Stimulated activated naive CD4-positive, alpha-beta T cell treated with Interleukin-2 at 50 U/mL for 16 hours (primary cell): ENCODE measurements at regions not wholly inside any gene's neighbourhood (a gene's known extent, or its start where the extent isn't known, plus 50 kb on each side); places are given as distances from the start of the nearest gene placed in this dataset.
"Not testable (repeated sequence)": the region's sequence is repeated elsewhere in the genome, so short reads cannot be mapped to it uniquely, and the experiment has no call there.

Source experiments
- DNase-seq: peaks from one replicate; lab custom pipeline; 2025; lab: John Stamatoyannopoulos, UW

DNA sequence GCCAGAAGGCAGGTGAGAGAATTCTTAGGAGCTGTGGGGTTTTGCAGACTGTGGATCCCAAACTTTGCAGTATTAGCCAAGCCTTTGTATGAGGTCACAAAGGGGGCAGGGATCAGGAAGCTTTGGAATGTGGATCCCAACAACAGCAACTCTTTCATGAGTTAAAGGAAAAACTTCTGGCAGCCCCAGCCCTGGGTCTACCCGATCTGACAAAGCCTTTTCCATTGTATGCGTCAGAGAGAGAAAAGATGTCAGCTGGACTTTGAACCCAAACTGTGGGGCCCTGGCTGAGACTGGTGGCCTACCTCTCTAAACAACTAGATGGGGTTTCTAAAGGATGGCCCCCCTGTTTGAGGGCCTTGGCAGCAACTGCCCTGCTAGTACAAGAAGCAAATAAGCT is 101.8 kb upstream of the OSBPL11 start:
- not testable (repeated sequence) for DNase-seq

DNA sequence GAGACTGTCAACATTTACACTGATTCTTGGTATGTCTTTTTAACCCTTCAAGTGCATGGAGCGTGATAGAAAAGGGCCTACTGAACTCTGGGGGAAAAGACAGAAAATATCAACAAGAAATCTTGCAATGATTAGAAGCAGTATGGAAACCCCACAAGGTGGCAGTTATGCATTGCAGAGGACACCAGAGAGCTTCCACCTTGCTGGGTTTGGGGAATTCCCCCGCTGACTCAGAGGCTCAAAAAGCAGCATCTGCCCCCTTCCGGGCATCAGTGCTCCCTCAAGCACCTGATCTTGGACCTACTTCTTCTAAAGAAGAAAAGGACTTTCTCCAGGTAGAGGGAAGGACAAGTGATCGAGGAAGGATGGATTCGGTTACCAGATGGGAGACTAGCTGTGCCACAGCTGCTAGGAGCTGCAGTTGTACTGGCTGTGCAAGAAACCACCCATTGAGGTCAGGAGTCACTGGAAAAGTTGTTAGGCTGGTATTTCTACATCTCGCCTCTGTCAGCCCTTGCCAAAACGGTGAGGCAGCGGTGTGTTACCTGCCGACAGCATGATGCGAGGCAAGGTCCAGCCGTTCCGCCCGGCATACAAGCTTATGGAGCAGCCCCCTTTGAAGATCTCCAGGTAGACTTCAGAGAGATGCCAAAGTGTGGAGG is 102.8 kb upstream of the OSBPL11 start:
- peak; percentile 59 for DNase-seq

DNA sequence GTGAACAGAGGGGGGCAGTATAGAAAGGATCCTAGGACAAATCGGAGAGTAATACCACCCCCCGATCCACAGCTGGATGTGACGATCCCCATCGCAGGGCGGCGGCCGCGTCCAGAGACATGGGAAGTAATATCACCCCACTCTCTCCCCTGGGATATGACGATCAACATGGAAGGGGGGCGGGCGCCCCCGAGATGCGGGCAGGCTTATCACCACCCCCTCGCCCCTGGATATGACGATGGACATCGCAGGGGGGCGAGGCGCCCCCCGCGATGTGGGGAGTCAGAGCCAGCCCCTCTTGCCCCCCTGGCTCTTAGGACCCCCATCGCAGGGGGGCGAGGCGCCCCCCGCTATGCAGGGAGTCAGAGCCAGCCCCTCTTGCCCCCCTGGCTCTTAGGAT is 120.4 kb upstream of the OSBPL11 start:
- no peak for DNase-seq

DNA sequence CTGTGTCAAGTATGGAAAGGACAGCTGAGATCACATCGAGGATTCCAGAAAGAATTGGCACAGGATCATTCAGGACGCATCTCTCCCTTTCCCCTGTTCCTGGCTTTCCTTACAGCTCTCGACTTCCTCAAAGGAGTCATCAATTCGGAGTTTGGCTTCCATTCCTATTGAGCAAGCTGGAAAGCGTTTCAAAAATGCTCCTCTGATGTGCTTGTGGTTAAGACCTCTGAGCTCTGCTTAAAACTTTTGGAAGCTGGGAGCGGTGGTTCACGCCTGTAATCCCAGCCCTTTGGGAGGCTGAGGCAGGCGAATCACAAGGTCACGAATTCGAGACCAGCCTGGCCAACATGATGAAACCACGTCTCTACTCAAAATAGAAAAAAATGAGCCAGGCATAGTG is 136.9 kb upstream of the OSBPL11 start:
- not testable (repeated sequence) for DNase-seq

DNA sequence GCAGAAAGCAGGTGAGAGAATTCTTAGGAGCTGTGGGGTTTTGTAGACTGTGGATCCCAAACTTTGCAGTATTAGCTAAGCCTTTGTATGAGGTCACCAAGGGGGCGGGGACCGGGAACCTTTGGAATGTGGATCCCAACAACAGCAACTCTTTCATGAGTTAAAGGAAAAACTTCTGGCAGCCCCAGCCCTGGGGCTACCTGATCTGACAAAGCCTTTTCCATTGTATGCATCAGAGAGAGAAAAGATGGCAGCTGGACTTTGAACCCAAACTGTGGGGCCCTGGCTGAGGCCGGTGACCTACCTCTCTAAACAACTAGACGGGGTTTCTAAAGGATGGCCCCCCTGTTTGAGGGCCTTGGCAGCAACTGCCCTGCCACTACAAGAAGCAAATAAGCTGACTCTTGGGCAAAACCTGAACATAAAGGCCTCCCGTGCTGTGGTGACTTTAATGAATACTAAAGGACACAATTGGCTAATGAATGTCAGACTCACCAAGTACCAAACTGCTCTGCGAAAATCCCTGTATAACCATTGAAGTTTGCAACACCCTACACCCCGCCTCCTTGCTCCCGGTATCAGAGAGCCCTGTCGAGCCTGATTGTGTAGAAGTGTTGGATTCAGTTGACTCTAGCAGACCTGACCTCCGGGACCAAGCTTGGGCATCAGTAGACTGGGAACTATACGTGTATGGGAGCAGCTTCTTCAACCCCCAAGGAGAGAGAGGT is 146.9 kb upstream of the OSBPL11 start:
- DNase-seq = not testable (repeated sequence)

DNA sequence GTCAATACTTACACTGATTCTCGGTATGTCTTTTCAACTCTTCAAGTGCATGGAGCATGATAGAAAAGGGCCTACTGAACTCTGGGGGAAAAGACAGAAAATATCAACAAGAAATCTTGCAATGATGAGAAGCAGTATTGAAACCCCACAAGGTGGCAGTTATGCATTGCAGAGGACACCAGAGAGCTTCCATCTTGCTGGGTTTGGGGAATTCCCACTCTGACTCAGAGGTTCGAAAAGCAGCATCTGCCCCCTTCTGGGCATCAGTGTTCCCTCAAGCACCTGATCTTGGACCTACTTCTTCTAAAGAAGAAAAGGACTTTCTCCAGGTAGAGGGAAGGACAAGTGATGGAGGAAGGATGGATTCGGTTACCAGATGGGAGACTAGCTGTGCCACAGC is 147.5 kb upstream of the OSBPL11 start:
- DNase-seq = peak; percentile 25

DNA sequence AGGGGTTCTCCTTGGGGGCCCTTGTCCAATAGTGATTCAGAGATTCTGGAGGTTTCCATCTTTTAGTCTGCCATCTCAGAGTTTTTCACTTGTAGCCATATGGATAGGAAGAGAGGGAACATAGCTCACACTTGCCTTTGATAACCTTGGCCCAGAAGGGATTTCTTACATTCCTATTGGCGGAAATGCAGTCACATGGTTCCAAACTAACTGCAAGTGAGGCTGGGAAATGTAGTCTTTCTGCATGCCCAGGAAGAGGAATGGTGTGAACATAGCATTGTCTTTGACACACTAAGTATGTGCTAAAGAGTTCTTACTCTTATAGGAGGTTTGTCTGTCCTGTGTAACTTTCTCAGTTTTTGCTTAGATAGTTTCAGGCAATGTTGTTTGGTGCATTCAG is 161.8 kb upstream of the OSBPL11 start:
- DNase-seq = not testable (repeated sequence)

DNA sequence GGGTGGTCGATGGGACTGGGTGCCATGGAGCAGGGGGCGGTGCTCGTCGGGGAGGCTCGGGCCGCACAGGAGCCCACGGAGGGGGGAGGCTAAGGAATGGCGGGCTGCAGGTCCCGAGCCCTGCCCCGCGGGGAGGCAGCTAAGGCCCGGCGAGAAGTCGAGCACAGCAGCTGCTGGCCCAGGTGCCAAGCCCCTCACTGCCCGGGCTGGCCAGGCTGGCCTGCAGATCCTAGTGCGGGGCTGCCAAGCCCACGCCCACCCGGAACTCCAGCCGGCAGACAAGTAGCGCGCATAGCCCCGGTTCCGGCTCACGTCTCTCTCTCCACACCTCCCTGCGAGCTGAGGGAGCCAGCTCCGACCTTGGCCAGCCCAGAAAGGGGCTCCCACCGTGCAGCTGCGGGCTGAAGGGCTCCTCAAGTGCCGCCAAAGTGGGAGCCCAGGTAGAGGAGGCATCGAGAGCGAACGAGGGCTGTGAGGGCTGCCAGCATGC is 163.4 kb upstream of the OSBPL11 start:
- not testable (repeated sequence) for DNase-seq

DNA sequence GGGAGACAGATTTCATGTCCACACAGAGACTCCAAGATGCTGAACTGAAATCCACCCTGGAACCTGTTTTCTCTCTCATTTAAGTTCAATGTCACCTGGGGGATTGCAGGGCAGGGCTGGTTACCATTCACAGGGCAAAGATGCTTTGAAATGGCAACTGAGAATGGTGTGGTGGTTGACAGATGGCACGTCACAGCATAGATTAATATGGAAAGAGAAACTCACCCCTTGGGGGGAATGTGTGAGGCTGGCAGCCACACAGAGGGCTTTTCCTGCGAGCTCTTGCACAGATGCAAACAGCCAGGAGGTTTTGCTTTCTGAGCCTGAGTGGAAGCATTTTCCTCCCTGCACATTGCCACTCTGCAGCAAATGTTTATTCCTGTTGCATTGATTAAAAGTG is 167.3 kb upstream of the OSBPL11 start:
- not testable (repeated sequence) for DNase-seq

DNA sequence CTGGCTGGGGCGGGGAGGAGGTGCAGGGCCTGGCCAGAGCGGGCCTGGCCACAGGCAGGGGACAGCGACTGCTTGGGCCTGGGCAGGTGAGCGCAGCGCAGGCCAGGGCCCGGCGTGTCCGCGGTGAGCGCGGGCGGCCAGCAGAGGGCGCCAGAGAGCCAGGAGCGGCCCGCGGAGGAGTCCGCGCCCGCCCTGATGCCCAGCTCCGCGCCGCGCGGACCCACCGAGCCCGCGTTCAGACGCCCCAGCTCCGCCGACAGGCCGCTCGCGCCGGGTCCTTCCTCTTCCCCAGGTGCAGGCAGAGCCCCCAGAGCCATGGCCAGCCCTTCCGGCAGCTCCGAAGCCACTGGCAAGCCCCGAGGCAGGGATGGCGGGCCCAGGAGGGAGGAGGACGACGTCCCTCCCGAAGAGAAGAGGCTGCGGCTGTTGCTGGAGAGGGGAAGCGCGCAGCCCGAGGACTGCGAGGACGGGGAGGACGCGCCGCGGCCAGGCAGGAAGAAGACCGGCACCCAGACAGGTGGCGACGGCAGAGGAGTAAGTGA is 171.1 kb upstream of the OSBPL11 start:
- peak; percentile 25 for DNase-seq

DNA sequence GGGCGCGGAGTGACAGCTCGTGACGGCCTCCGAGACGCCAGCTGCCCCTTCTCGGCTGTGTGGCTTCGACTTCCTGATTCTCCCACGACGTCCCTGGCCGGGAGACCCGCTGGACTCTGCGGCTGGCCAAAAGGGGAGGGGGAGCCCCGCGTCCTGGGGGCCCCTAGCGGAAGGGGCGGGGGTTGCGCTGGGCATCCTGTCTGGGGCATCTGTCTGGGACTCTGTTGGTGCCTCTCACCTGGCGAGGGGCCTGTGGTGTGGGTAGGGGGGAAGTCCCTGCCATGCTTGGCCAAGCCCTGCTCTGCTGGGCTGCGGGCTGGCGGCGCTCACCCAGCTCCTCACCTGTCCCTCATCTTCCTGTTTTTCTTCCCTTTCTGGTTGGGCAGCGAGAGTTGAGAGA is 171.6 kb upstream of the OSBPL11 start:
- DNase-seq = peak; percentile 17

DNA sequence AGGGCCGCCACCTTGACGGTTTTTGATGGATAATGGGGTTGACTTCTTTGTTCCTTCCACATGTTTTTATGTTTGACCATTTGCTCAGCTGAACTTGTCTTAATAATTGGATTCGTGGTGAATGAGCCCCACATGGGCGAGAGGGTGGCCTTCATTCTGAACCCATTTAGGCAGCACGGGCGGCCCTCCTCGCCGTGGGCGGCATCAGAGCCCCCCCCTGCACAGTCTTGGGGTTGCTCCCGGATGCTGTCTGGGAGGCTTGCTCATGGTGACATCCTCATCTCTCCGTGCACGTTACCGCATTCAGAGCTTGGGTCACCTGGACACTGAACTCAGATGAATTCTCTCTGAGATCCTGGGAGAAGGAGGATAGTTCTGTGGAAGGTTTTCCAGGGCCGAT is 172.3 kb upstream of the OSBPL11 start:
- DNase-seq = no peak

DNA sequence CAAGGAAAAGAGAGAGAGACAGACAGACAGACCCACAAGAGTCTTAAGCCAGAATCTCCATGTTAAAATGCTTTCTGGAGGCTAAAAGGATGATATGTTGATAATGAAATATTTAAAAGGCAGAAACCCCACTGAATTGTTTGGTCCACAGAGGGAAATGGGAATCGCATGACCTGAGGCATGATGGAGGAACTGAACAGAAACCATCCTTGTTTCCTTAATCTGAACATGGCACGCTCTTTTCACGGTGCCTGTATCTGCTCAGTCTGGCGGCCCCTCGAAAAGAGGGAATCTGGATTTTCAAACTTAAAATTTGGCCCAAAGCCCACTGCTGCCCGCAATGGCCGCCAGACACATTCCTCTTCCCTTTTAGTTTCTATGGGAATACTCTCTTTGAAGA is 173.5 kb upstream of the OSBPL11 start:
- not testable (repeated sequence) for DNase-seq

DNA sequence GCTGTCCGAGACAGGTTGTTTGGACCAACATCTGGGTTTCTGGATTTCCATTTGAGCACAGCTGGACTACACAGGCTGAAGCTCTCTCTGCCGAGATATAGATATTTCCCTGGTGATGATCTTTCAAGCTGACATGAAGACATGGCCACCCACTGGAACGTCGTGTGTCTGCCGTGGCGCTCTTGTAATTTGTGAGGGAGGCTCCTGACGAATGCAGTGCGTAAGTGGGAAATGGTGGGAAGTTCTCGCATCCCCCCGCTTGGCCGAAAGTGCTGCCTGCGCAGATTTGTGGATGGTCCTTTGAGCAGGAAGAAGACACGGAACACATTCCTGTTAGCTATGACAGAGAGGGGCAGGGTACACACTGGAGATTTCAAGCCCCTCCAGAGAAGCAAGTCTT is 176.2 kb upstream of the OSBPL11 start:
- DNase-seq = not testable (repeated sequence)

DNA sequence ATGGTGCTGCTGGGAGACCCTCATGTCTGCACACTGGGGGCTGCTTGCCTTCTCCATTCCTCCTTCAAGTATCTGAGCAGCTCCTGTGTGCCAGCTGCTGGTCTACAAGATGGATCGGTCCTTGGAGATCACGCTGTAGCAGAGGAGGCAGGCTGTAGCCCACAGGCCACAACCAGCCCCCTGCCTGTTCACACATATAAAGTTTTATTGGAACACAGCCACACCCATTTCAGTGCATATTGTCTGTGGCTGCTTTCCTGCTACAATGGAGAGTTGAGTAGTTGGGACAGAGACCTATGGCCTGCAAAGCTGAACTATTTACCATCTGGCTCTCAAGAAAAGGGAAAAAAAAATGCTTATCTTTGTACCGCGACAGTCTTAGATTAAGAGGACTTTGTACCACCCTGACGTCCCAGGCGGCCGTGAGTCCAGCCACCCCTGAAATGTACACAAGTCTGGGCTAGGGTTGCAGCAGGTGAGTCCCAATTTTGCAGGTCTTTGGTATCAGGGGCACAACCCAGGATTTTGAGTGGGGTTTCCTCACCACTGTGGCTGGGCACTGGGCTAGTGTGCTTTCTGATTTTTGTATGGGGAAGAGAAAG is 179.2 kb upstream of the OSBPL11 start:
- DNase-seq = not testable (repeated sequence)

DNA sequence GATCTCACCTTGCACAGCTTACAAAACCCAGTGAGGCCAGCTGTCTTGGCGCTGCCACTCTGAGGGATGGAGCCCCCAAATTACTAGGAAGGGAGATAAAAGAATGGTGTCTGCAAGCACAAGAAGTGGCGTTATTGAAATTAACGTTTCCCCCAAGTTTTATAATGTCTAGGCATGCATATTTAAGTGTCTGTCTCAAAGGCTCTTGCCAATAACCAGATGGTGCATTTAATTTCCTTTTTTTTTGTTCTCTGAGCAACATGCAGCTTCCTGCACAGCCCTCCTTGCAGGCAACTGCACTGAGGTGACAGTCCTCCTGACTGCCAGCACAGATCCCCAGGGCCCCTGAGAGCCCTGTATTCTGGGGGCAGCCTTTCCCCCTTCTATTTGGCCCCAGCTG is 179.8 kb upstream of the OSBPL11 start:
- not testable (repeated sequence) for DNase-seq

DNA sequence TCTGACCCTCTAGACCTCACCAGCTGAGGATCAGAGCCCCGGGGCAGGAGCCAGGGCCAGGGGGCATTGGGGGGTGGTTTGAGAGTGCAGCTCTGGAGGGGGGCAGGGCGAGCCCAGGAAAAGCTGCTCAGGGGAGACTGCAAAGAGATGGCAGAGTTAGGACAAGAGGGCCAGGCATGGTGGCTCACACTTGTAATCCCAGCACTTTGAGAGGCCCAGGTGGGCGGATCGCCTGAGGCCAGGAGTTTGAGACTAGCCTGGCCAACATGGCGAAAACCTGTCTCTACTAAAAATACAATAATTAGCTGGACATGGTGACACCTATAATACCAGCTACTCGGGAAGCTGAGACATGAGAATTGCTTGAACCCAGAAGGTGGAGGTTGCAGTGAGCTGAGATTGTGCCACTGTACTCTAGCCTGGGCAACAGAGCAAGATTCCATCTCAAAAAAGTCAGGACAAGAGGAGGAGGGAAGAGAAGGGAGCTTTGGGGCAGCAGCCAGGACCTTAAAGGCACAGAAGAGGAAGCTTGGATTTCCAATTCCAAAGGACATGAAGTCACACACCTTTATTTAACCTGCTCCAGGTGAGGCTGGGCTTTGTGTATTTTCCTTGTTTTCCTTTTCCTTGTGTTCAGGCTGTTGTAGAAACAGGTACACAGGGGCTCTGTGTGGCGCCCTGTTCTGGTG is 180.5 kb upstream of the OSBPL11 start:
- DNase-seq = not testable (repeated sequence)

DNA sequence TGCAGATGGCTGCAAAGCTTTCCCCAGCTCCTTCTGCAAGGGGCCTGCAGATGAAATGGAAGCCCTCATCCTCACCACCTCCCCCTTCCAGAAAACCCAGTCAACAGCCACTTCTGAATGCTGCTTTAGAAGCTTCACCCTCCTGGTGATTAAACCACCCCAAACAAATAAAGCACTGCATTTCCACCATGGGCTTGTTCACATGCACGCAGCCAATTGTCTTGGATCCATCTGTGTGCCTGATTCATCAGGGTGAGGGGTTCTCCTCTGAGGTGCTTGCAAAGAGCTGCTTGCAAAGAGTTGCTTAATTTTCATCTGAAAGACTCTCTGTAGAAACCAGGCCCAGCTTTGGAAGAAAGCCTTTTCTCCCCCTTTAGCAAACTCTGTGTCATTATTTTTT is 184.0 kb upstream of the OSBPL11 start:
- DNase-seq = not testable (repeated sequence)

DNA sequence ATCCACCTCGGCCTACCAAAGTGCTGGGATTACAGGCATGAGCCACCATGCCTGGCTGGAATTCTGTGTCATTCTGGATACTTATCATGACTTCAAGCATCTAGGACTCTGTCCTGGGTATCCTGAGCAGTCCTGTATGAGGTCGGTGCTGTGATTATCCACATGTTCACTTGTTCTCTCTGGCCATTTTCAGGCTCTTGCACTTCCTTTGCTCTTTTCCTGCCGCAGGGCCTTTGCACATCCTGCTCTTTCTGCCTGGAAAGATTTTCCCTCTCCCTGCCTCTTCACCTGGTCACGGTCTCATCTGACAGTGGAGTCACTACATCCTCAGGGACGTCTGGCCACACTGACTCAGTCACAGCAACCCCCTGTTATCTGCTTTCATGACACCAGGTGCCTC is 184.6 kb upstream of the OSBPL11 start:
- DNase-seq = not testable (repeated sequence)

DNA sequence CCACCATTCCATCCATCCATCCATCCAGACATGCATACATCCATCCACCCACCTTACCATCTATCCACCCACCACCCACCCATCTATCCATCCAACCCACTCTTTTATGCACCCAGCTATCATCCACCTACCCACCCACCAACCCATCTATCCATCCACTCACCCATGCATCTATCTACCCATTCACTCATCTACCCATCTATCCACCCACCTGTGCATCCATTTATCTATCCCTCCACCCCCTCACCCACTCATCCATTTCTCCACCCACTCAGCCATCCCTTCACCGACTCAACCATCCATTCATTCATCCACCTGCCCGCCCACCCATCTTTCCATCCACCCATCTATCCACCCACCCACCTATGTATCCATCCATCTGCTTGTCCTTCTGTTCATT is 186.4 kb upstream of the OSBPL11 start:
- DNase-seq = not testable (repeated sequence)

DNA sequence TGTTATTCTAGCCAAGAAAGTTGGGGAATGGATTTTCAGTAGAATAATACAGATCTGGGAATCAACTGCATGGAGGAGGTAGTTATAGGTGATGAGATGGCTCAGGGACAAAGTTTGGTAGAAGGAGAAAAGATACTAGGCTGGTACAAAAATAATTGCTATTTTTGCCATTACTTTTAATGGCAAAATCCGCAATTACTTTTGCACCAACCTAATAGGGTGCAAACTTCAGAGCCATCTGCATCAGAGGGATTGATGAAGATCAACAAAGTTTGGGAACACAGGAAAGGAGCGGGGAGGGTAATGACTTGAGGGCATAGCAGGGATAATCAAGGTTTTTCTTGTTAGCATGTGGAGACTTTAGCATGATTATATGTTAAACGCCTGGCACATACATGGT is 178.7 kb upstream of the ROPN1B start:
- not testable (repeated sequence) for DNase-seq

DNA sequence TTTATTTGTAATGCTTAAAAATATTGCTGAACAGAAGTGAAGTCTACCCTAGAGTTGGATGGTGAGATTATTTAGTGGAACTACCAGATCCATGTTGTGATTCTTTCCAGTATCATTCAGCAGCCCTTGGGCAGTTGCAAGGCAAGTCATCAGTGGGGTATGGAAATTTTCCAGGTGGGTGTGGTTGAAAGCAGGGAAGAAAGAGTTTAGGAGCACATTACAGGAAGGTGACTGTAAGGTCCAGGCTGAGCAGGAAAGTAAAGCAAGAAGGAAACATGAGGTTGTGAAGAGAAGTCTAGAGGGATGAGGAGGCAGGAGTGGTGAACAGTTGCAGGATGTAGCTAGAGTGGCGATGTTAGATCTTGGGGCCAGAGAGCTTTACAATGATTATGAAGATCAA is 178.0 kb upstream of the ROPN1B start:
- DNase-seq = not testable (repeated sequence)
